Stimulated activated CD8-positive, alpha-beta memory T cell treated with anti-CD3 and anti-CD28 coated beads, Interleukin-15, amount 100 ng/mL, for 24 hours (primary cell): ENCODE measurements at regions not wholly inside any gene's neighbourhood (a gene's known extent, or its start where the extent isn't known, plus 50 kb on each side); places are given as distances from the start of the nearest gene placed in this dataset.

Experiments used
- DNase-seq: peaks from one replicate; pipeline ENCODE4 v3.0.0-alpha.2; 2020; ENCODE audit warnings: low read depth

- no peak for DNase-seq
These were observed 79.0 kb upstream of the JUN start for GRCh38 chr1:58862728-58863385.

GRCh38 chr1:58864654-58865053 is 80.8 kb upstream of the JUN start:
- DNase-seq, result no peak

GRCh38 chr1:58866578-58866977 is 82.7 kb upstream of the JUN start:
- no peak for DNase-seq

GRCh38 chr1:58869638-58870297 is 85.9 kb upstream of the JUN start:
- DNase-seq, result no peak

DNA sequence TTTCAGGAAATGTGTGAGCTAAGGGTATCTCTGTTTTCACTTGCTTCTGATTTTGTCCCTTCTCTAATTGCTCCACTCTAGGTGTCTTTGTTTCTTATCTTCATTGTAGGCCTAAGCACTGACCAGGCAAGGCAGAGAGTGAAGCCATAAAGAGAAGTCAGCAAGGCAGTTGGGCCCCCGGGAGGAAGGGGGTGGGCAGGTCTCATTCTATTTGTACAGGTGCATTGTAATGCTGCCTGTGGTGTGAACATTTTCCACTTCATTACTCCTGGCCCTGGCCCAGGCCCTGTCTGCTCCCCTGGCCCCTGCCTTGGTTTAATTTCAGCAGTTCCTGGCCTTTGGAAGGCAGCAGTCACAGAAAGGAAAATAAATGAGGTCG is 86.4 kb upstream of the JUN start:
- no peak for DNase-seq

- no peak for DNase-seq
These were observed 90.5 kb upstream of the JUN start for GRCh38 chr1:58874342-58874741.

- no peak for DNase-seq
These were observed 91.2 kb upstream of the JUN start for GRCh38 chr1:58874757-58875755.

DNA sequence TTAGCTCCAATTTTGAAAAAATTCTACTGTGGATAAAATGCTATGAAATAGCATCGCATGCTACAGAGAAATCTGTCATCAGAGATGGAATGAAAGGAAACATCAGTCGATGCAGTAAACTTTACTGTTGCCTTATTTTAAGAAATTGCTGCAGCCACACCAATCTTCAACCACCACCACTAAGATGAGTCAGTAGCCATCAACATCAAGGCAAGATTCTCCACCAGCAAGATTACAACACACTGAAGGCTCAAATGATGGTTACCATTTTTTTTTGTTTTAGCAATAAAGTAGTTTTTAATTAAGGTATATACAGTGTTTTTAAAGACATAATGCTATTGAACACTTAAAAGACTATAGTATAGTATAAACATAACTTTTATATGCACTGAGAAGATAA is 95.6 kb upstream of the JUN start:
- DNase-seq, result no peak

DNA sequence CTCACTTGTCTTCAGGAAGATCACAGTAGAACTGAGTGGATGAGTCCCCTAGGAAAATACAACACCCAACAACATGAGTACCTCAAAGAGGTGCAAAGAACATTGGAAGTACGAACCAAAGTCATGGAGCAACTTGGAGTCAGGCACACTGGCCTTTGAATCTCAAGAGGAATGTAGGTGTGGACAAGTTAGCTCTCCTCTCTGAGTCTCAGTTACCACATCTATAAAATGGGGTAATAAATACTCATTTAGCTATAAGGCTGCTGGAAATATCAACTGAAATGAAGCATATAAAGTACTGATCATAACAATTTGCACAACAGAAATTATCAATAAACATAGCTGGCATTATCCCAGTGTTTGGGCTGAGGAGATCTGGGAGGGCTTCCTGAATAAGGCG is 96.7 kb upstream of the JUN start:
- no peak for DNase-seq

DNA sequence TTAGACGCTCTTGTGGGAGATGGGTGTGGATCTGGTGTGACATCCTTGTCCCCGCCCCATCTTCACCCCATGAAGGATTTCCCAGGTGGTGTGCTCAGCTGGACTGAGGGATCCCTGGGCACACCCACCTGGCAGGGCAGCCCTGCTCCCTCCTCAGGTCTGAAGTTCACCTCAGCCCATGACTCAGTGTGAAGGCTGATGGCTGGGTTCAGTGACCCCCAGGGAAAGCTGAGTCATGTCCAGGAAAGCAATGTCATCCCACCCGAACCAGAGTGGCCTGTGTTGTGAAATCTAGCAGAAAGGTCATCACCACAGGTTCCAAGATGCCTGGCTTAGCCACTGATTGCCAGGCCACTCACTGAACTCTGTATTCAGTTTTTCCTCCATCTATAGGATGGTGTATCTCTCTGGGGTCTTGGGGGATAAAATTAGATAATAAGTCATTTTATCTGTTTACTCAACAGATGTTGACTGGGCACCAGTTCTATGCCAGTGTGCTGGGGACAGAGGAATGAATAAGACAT is 97.7 kb upstream of the JUN start:
- no peak for DNase-seq

GRCh38 chr1:58882322-58882948 is 98.6 kb upstream of the JUN start:
- DNase-seq, result no peak

- DNase-seq, result no peak
These were observed 99.4 kb upstream of the JUN start for GRCh38 chr1:58883037-58883887.

GRCh38 chr1:58883888-58884482 is 100.1 kb upstream of the JUN start:
- no peak for DNase-seq

GRCh38 chr1:58884706-58885661 is 101.1 kb upstream of the JUN start:
- DNase-seq, result no peak

- DNase-seq, result no peak
These were observed 102.2 kb upstream of the JUN start for GRCh38 chr1:58885998-58886397.

DNA sequence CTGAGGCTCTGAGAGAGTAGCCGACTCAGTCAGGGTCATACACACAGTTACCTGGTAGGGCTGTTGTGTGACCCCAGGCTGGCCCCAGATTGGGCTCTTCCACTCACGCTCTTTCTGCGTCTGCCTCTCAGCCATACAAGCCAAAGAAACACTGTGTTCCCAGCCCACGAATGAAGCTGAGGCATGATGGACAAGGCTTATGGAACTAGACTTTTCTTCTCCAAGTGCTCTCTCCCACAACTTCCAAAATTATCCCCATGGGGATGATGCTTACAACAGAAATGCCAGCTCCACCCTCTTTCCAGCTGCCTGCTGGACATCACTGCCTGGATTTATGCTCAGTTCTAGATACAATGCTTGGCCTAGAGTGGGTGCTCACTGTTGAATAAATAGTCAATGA is 102.8 kb upstream of the JUN start:
- no peak for DNase-seq

- DNase-seq, result no peak
These were observed 103.2 kb upstream of the JUN start for GRCh38 chr1:58887059-58887458.

GRCh38 chr1:58888833-58889232 is 105.0 kb upstream of the JUN start:
- no peak for DNase-seq

DNA sequence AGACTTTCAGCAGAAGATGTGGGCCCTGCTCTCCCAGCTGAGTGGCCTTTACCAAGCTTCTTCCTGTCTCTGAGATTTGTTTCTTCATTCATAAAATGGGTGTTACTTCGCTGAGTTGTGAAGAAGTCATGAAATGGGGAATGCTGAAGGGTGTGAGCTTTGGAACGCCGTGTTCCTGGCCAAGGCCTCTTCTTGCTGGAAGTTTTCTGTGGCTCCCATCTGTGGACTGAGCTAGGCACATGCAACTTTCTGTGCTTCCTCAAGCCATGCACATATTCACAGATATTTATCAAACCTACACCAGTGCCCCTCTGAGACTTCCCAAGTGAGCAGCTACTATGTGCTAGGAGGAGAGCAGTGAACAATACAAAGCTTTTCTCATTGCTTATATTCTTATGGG is 106.3 kb upstream of the JUN start:
- no peak for DNase-seq

DNA sequence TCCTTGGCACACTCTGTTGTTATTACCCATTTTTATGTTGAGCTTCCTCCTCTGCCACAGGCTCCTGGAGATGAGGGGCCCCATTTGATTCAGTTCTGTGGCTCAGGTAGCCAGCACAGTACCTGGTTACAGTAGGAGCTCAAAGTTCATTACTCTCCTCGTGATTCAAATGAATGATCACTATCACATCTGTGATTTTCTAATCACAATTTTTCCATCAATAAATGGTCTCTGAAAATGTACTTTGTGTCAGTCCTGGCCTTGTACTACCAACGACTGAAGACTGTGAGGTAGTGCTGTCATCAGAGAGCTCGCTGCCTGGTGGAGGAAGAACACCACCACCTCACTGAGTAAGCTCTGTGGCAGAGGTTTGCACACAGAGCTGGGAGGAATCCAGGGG is 106.8 kb upstream of the JUN start:
- DNase-seq, result no peak
